ENCODE measurements at regions not wholly inside any gene's neighbourhood (a gene's known extent, or its start where the extent isn't known, plus 50 kb on each side); places are given as distances from the start of the nearest gene placed in this dataset.

- TF ChIP-seq POLR2A (IDR thresholded peaks at IDR 0.05) (no peak), POLR2AphosphoS5 (IDR thresholded peaks at IDR 0.05) (no peak)
- TF ChIP-seq, protein P1, sequence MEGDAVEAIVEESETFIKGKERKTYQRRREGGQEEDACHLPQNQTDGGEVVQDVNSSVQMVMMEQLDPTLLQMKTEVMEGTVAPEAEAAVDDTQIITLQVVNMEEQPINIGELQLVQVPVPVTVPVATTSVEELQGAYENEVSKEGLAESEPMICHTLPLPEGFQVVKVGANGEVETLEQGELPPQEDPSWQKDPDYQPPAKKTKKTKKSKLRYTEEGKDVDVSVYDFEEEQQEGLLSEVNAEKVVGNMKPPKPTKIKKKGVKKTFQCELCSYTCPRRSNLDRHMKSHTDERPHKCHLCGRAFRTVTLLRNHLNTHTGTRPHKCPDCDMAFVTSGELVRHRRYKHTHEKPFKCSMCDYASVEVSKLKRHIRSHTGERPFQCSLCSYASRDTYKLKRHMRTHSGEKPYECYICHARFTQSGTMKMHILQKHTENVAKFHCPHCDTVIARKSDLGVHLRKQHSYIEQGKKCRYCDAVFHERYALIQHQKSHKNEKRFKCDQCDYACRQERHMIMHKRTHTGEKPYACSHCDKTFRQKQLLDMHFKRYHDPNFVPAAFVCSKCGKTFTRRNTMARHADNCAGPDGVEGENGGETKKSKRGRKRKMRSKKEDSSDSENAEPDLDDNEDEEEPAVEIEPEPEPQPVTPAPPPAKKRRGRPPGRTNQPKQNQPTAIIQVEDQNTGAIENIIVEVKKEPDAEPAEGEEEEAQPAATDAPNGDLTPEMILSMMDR (IDR thresholded peaks at IDR 0.05): no peak
Observed at GRCh38 chr6:106763361-106763760, 134.0 kb downstream of the QRSL1 start.

Data from prostate gland (tissue), 2 donors.